ENCODE measurements at regions not wholly inside any gene's neighbourhood (a gene's known extent, or its start where the extent isn't known, plus 50 kb on each side); places are given as distances from the start of the nearest gene placed in this dataset.

DNA sequence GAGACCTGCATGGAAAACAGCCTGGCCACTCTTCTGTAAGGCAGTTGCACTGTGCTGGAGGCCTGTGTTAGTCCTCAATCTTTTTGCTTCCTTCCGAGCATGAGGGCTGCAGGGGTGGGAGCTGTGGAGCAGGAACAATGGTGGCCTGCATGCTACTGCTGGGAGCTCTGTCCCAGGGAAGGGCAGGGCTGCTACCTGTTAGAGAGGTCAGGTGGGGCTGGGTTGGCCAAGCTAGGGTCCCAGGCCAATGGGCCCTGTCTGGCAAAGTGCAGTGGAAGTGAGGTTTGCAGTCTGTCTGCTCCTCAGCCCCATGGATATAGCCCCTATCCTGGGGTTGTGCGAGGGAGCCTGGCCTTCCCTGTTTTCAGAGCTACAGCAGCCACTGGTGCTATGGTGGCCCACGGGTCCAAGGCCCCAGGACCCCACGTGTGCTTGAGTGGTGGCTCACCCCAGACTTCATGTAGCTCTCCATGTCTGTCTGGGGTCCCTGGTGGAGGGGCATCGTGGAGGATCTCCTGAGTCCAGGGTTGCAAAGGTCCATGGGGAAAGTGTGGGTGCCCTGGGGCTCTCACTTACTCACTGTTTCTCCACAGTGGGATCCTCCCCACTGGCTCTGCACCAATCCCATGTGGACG, 1212.6 kb upstream of the NXPH2 start:
- TF ChIP-seq, protein P1, sequence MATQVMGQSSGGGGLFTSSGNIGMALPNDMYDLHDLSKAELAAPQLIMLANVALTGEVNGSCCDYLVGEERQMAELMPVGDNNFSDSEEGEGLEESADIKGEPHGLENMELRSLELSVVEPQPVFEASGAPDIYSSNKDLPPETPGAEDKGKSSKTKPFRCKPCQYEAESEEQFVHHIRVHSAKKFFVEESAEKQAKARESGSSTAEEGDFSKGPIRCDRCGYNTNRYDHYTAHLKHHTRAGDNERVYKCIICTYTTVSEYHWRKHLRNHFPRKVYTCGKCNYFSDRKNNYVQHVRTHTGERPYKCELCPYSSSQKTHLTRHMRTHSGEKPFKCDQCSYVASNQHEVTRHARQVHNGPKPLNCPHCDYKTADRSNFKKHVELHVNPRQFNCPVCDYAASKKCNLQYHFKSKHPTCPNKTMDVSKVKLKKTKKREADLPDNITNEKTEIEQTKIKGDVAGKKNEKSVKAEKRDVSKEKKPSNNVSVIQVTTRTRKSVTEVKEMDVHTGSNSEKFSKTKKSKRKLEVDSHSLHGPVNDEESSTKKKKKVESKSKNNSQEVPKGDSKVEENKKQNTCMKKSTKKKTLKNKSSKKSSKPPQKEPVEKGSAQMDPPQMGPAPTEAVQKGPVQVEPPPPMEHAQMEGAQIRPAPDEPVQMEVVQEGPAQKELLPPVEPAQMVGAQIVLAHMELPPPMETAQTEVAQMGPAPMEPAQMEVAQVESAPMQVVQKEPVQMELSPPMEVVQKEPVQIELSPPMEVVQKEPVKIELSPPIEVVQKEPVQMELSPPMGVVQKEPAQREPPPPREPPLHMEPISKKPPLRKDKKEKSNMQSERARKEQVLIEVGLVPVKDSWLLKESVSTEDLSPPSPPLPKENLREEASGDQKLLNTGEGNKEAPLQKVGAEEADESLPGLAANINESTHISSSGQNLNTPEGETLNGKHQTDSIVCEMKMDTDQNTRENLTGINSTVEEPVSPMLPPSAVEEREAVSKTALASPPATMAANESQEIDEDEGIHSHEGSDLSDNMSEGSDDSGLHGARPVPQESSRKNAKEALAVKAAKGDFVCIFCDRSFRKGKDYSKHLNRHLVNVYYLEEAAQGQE (IDR thresholded peaks at IDR 0.05; ENCODE audit: borderline replicate concordance) = no peak
- TF ChIP-seq EZH2 (IDR thresholded peaks at IDR 0.05; ENCODE audit: borderline replicate concordance, insufficient read depth, low read length, poor library complexity, severe bottlenecking) (no peak), TAF1 (IDR thresholded peaks at IDR 0.05; ENCODE audit: low read depth) (no peak), EP300 (conservative IDR thresholded peaks at IDR 0.05; ENCODE audit: poor library complexity, severe bottlenecking) (no peak), POLR2AphosphoS5 (IDR thresholded peaks at IDR 0.05) (no peak), MXI1 (conservative IDR thresholded peaks at IDR 0.05; ENCODE audit: poor library complexity, severe bottlenecking) (no peak), SMC3 (conservative IDR thresholded peaks at IDR 0.05; ENCODE audit: poor library complexity) (no peak), RAD21 (conservative IDR thresholded peaks at IDR 0.05) (no peak)
- TF ChIP-seq, protein P2, sequence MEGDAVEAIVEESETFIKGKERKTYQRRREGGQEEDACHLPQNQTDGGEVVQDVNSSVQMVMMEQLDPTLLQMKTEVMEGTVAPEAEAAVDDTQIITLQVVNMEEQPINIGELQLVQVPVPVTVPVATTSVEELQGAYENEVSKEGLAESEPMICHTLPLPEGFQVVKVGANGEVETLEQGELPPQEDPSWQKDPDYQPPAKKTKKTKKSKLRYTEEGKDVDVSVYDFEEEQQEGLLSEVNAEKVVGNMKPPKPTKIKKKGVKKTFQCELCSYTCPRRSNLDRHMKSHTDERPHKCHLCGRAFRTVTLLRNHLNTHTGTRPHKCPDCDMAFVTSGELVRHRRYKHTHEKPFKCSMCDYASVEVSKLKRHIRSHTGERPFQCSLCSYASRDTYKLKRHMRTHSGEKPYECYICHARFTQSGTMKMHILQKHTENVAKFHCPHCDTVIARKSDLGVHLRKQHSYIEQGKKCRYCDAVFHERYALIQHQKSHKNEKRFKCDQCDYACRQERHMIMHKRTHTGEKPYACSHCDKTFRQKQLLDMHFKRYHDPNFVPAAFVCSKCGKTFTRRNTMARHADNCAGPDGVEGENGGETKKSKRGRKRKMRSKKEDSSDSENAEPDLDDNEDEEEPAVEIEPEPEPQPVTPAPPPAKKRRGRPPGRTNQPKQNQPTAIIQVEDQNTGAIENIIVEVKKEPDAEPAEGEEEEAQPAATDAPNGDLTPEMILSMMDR (IDR thresholded peaks at IDR 0.05; ENCODE audit: poor library complexity, severe bottlenecking) = no peak
